Subcutaneous abdominal adipose tissue (tissue), 5 donors: ENCODE measurements at regions not wholly inside any gene's neighbourhood (a gene's known extent, or its start where the extent isn't known, plus 50 kb on each side); places are given as distances from the start of the nearest gene placed in this dataset.
"Not testable (repeated sequence)": the region's sequence is repeated elsewhere in the genome, so short reads cannot be mapped to it uniquely, and the experiment has no call there.

Experiments
- H3K27ac ChIP-seq: one replicate; pipeline ENCODE4 v1.7.0; 2013; ENCODE audit warnings: low read depth, mild to moderate bottlenecking, inconsistent platforms, low read length, moderate library complexity
- H3K27me3 ChIP-seq, 5 donors: one replicate each; pipeline ENCODE4 v1.7.0; 2013; ENCODE audit warnings: low read length in 5 of 5, inconsistent platforms in 1 of 5; ENCODE audit not compliant: control insufficient read depth in 5 of 5, insufficient read depth in 4 of 5
- H3K36me3 ChIP-seq, 5 donors: one replicate each; pipeline ENCODE4 v1.7.0; 2013; ENCODE audit warnings: low read length in 5 of 5; ENCODE audit not compliant: control insufficient read depth in 5 of 5, insufficient read depth in 5 of 5
- H3K4me1 ChIP-seq, 5 donors: one replicate each; pipeline ENCODE4 v1.7.0; 2013; ENCODE audit warnings: low read length in 5 of 5, mild to moderate bottlenecking in 3 of 5, moderate library complexity in 1 of 5; ENCODE audit not compliant: control insufficient read depth in 5 of 5, insufficient read depth in 5 of 5
- H3K4me3 ChIP-seq, 5 donors: one replicate each; pipeline ENCODE4 v1.7.0; 2013; ENCODE audit warnings: low read length in 5 of 5, low read depth in 1 of 5
- H3K9ac ChIP-seq, 5 donors: one replicate each; pipeline ENCODE4 v1.7.0; 2013; ENCODE audit warnings: low read length in 5 of 5, mild to moderate bottlenecking in 4 of 5, moderate library complexity in 3 of 5
- H3K9me3 ChIP-seq, 5 donors: one replicate each; pipeline ENCODE4 v1.7.0; 2013; ENCODE audit warnings: low read length in 5 of 5; ENCODE audit not compliant: control insufficient read depth in 5 of 5
- donor health status: healthy.
- donor health status: healthy.
- donor health status: healthy.
- donor health status: healthy.
- donor health status: healthy.

DNA sequence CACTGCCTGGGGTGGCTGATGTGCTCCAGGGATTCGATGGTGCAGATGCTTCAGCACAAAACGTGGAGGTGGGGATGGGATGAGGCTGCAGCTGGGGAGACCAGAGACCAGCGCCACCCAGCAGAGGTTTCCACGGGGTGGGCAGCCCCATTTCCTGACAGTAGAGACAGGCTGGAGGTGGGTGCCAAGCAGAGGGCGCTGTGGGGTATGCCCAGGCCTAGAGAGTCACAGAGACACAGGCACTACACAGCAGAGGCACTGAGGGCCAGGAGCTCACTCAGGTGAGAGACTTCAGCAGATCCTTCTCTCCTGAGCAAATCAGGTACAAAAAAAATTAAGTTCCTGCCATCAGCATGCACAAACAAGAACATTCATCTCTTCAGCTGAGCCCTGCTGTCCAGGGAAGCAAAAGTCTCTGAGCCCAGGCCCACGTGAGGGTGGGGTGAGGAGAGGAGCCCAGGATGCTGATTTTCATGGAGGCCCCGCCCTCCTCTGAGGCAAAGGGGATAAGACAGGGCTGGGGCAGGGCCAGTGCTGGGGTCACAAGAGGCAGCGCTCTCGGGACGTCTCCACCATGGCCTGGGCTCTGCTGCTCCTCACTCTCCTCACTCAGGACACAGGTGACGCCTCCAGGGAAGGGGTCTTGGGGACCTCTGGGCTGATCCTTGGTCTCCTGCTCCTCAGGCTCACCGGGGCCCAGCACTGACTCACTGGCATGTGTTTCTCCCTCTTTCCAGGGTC lies 53.1 kb downstream of the GGTLC2 start:
- H3K9me3 ChIP-seq = no peaks in the 10 kb centered on the region
- no peak overlapping the region for H3K4me3 ChIP-seq
- no peak overlapping the region for H3K9ac ChIP-seq
- H3K27ac ChIP-seq = no peak overlapping the region
- peaks cover 0 to 9% (median 4%) of the 10 kb centered on the region in 5 donors for H3K27me3 ChIP-seq
- H3K36me3 ChIP-seq = no peaks in the 10 kb centered on the region
- H3K4me1 ChIP-seq = peaks cover 0 to 17% (median 0%) of the 10 kb centered on the region in 5 donors

DNA sequence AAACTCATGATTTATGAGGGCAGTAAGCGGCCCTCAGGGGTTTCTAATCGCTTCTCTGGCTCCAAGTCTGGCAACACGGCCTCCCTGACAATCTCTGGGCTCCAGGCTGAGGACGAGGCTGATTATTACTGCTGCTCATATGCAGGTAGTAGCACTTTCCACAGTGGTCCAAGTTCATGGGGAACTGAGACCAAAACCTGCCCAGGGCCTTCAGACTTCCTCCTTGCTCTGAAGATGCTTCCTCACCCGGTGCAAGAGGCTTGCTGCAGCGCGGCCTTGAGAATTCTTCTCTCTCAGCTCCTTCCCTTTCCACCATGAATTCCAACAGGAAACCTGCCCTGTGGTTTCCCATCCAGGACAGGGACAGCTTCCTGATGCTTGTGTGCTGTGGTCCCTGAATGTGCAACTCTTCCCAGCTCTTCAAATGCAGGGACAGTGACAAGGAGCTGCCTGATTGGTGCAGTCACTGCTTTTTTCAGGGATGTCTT lies 53.9 kb downstream of the GGTLC2 start:
- no peaks in the 10 kb centered on the region for H3K9me3 ChIP-seq

DNA sequence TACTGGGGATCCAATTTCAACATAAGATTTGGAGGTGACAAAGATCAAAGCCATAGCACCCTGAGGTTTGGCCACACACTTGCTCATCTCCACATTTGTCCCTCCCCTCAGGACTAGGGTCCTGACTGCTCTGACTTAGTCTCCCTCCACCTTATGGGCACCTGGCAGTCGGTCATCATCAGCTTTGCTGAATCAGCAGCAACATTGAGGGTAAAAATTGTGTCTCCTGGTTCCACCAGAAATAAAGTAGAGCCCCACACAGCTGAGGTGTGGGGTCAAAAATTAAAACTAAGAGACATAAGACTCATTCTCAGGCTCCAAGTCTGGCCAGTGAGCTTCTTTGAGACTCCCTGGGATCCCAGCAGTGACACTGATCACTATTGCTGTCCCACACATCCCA lies 56.2 kb downstream of the GGTLC2 start:
- no peak overlapping the region for H3K27ac ChIP-seq
- peaks cover 0 to 7% (median 0%) of the 10 kb centered on the region in 5 donors for H3K4me1 ChIP-seq
- no peaks in the 10 kb centered on the region for H3K9me3 ChIP-seq
- H3K27me3 ChIP-seq = peaks cover 0 to 9% (median 0%) of the 10 kb centered on the region in 5 donors
- no peaks in the 10 kb centered on the region for H3K36me3 ChIP-seq
- H3K9ac ChIP-seq = no peak overlapping the region
- H3K4me3 ChIP-seq = no peak overlapping the region

More for the DNA sequence above, 53.9 kb downstream of the GGTLC2 start:
- Histone ChIP-seq H3K4me3 (no peak overlapping the region), H3K9ac (no peak overlapping the region), H3K36me3 (no peaks in the 10 kb centered on the region), H3K4me1 (peaks cover 0 to 9% (median 0%) of the 10 kb centered on the region in 5 donors), H3K27me3 (peaks cover 0 to 12% (median 4%) of the 10 kb centered on the region in 5 donors), H3K27ac (no peak overlapping the region)

DNA sequence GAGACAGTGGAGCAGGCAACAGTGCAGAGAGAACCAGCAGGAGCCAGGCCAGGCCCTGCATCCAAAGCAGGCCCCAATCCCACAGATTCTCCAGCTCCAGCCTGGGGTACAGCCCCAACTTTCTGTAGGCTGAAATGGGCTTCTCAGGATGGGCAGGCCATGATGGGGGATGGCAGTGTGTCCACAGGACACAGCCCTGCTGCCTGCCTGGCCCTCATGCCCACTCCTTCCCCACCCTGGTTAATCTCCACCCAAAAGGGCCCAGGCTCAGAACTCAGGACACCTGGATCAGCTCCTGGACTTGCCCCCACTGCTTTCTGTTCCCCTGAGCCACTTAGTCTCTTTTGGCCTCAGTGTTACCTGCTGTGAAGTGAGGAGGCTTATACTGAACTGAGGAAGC lies 57.1 kb downstream of the GGTLC2 start:
- H3K9ac ChIP-seq, H3K9me3 ChIP-seq, H3K27ac ChIP-seq, H3K27me3 ChIP-seq, H3K36me3 ChIP-seq, H3K4me3 ChIP-seq: not testable (repeated sequence)
- H3K4me1 ChIP-seq = peaks cover 0 to 10% (median 0%) of the 10 kb centered on the region in 5 donors

GRCh38 chr22:22702237-22703202 lies 58.1 kb downstream of the GGTLC2 start:
- Histone ChIP-seq H3K36me3 (no peaks in the 10 kb centered on the region), H3K9me3 (no peaks in the 10 kb centered on the region), H3K27me3 (peaks cover 0 to 6% (median 0%) of the 10 kb centered on the region in 5 donors), H3K4me3 (no peak overlapping the region), H3K4me1 (peaks cover 0 to 13% (median 0%) of the 10 kb centered on the region in 5 donors), H3K9ac (no peak overlapping the region), H3K27ac (no peak overlapping the region)

DNA sequence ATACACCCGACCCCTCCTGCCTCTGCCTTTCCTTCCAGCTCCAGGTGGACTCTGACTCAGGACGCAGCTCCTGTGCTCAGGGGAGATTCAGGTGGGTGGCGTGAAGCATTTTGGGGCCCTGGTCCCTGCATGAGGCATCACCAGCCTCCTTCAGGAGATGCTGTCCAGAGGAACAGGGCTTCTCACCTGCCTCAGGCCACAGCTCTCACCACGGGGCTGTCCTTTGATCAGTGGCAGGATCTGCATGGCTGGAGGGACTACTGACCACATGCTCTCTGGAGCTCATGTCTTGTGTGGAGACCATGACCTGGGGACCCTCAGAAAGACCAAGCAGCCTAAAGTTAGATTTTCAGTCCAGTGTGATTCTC lies 58.8 kb downstream of the GGTLC2 start:
- Histone ChIP-seq H3K27me3 (peaks cover 0 to 6% (median 0%) of the 10 kb centered on the region in 5 donors), H3K4me3 (no peak overlapping the region), H3K27ac (no peak overlapping the region), H3K36me3 (no peaks in the 10 kb centered on the region), H3K4me1 (peaks cover 0 to 13% (median 0%) of the 10 kb centered on the region in 5 donors), H3K9ac (no peak overlapping the region), H3K9me3 (no peaks in the 10 kb centered on the region)

GRCh38 chr22:22703715-22704114 lies 59.3 kb downstream of the GGTLC2 start:
- Histone ChIP-seq H3K27ac (no peak overlapping the region), H3K4me1 (peaks cover 0 to 13% (median 0%) of the 10 kb centered on the region in 5 donors), H3K27me3 (peaks cover 0 to 6% (median 0%) of the 10 kb centered on the region in 5 donors), H3K36me3 (no peaks in the 10 kb centered on the region), H3K9me3 (no peaks in the 10 kb centered on the region), H3K9ac (no peak overlapping the region), H3K4me3 (no peak overlapping the region)

GRCh38 chr22:22704156-22704946 lies 59.9 kb downstream of the GGTLC2 start:
- Histone ChIP-seq H3K4me1 (peaks cover 0 to 13% (median 0%) of the 10 kb centered on the region in 5 donors), H3K27ac (no peak overlapping the region), H3K4me3 (no peak overlapping the region), H3K36me3 (no peaks in the 10 kb centered on the region), H3K27me3 (peaks cover 0 to 6% (median 0%) of the 10 kb centered on the region in 5 donors), H3K9ac (no peak overlapping the region), H3K9me3 (no peaks in the 10 kb centered on the region)

- H3K4me1 ChIP-seq = peaks cover 0 to 13% (median 0%) of the 10 kb centered on the region in 5 donors
- H3K4me3 ChIP-seq = no peak overlapping the region
- H3K27me3 ChIP-seq = peaks cover 0 to 9% (median 2%) of the 10 kb centered on the region in 5 donors
- no peaks in the 10 kb centered on the region for H3K9me3 ChIP-seq
- H3K36me3 ChIP-seq = no peaks in the 10 kb centered on the region
- H3K27ac ChIP-seq = no peak overlapping the region
- no peak overlapping the region for H3K9ac ChIP-seq
These were observed 61.1 kb downstream of the GGTLC2 start for GRCh38 chr22:22705328-22706100.
